ENCODE measurements at regions not wholly inside any gene's neighbourhood (a gene's known extent, or its start where the extent isn't known, plus 50 kb on each side); places are given as distances from the start of the nearest gene placed in this dataset.
"Not testable (repeated sequence)": the region's sequence is repeated elsewhere in the genome, so short reads cannot be mapped to it uniquely, and the experiment has no call there.

DNA sequence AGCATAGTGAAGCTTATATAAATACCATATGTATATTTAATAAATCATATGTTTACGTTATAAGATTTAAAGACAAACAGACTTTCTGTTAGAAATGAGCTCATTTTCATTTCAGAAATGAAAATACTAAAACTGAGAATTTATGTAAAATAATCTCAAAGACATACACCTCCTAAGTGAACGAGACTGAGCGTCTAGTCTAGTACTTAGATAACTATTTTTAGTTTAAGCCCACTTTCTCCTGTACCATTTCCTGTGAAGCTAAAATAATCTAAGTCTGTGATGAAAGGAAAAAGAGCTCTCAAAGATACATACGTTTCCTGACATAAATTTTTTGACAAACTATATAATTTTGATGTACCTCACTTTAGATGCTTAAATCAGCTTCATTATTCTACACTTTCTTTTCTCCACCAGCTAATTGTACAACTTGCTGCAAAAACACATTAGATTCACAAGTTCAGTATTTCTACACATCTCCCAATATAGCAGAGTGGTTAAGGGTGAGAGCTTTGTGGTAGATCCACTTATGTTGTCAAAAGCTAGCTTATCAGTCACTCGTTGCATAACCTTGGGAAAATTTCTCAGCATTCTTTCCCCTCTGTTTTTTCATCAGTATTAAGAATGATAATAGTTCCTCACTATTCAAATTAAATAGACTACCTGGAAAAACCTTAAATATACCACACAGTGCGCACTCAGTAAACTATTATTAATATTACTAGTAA lies 703.0 kb downstream of the PLOD2 start:
- H3K27ac ChIP-seq, result no peak overlapping the region
- no peaks in the 10 kb centered on the region for H3K9me3 ChIP-seq
- no peaks in the 10 kb centered on the region for H3K27me3 ChIP-seq
- no peak overlapping the region for H3K4me3 ChIP-seq
- no peaks in the 10 kb centered on the region for H3K4me1 ChIP-seq
- no peak for TF ChIP-seq EP300 (IDR thresholded peaks at IDR 0.05)
- TF ChIP-seq, protein P1, sequence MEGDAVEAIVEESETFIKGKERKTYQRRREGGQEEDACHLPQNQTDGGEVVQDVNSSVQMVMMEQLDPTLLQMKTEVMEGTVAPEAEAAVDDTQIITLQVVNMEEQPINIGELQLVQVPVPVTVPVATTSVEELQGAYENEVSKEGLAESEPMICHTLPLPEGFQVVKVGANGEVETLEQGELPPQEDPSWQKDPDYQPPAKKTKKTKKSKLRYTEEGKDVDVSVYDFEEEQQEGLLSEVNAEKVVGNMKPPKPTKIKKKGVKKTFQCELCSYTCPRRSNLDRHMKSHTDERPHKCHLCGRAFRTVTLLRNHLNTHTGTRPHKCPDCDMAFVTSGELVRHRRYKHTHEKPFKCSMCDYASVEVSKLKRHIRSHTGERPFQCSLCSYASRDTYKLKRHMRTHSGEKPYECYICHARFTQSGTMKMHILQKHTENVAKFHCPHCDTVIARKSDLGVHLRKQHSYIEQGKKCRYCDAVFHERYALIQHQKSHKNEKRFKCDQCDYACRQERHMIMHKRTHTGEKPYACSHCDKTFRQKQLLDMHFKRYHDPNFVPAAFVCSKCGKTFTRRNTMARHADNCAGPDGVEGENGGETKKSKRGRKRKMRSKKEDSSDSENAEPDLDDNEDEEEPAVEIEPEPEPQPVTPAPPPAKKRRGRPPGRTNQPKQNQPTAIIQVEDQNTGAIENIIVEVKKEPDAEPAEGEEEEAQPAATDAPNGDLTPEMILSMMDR (IDR thresholded peaks at IDR 0.05), result no peak
- TF ChIP-seq POLR2A (IDR thresholded peaks at IDR 0.05), result no peak
- no peaks in the 10 kb centered on the region for H3K36me3 ChIP-seq
- no peak for DNase-seq (ENCODE audit: low spot score in 2 of 2)
- WGBS, 2 donors, result 70 to 79% methylated on average over 6 of the region's 6 CpGs

DNA sequence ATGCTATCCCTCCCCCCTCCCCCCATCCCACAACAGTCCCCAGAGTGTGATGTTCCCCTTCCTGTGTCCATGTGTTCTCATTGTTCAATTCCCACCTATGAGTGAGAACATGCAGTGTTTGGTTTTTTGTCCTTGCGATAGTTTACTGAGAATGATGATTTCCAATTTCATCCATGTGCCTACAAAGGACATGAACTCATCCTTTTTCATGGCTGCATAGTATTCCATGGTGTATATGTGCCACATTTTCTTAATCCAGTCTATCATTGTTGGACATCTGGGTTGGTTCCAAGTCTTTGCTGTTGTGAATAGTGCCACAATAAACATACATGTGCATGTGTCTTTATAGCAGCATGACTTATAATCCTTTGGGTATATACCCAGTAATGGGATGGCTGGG lies 701.3 kb downstream of the PLOD2 start:
- not testable (repeated sequence) for H3K9me3 ChIP-seq; DNase-seq (ENCODE audit: low spot score in 2 of 2)

DNA sequence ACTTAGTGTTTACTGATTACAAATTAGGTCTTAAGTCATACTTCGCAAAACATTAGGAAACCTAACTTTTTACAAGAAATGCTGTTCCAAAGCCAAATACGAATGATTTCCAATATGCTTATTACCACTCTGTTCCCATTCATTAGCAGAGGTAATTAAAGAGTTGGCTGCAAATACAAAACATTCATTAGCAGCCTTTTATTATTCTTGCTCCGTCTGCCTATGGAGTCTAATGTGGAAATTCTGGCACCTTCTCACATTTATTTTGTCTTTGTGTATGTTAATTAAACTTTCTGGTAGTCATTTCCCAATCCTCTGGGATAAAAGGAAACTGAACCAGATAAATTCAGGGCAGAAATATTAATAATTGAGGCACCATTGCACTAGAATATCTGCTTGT lies 689.0 kb downstream of the PLOD2 start:
- Histone ChIP-seq H3K27me3 (no peaks in the 10 kb centered on the region), H3K27ac (no peak overlapping the region), H3K4me1 (no peaks in the 10 kb centered on the region), H3K4me3 (no peak overlapping the region), H3K36me3 (no peaks in the 10 kb centered on the region), H3K9me3 (no peaks in the 10 kb centered on the region)
- DNase-seq (ENCODE audit: low spot score in 2 of 2), result no peak
- 73 to 79% methylated on average over 3 of the region's 3 CpGs for WGBS, 2 donors
- TF ChIP-seq, protein P1 (IDR thresholded peaks at IDR 0.05), result no peak
- TF ChIP-seq EP300 (IDR thresholded peaks at IDR 0.05) (no peak), POLR2A (IDR thresholded peaks at IDR 0.05) (no peak)

More for the DNA sequence above, 701.3 kb downstream of the PLOD2 start:
- 92 to 100% methylated on average over 1 of the region's 1 CpG for WGBS, 2 donors
- not testable (repeated sequence) for H3K27ac ChIP-seq, H3K27me3 ChIP-seq, H3K4me1 ChIP-seq, H3K4me3 ChIP-seq, H3K36me3 ChIP-seq

- not testable (repeated sequence) for H3K27ac ChIP-seq; H3K36me3 ChIP-seq; H3K9me3 ChIP-seq; H3K4me3 ChIP-seq; DNase-seq (ENCODE audit: low spot score in 2 of 2); H3K27me3 ChIP-seq; H3K4me1 ChIP-seq
- WGBS, 2 donors, result 93 to 97% methylated on average over 7 to 10 of the region's 25 CpGs
Observed at GRCh38 chr3:145482735-145483134, 678.2 kb downstream of the PLOD2 start.

DNA sequence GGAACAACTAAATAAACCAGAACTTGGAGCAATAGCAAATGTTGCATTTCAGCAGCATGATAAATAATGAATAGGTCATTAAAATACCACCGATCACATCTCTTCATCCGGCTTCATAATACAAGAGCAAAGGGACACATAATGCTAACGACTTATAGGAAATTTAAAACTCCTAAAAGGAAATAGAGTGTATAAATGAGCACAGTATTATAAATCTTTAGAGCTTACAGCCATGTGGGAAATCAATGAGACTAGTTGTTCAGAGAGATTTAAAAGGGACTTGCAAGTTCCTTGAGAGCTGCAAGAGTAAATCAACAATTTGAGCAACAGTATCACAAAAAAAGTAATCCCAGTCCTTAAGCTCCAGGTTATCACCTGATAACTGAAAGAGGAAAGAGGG lies 677.0 kb downstream of the PLOD2 start:
- H3K36me3 ChIP-seq, result no peaks in the 10 kb centered on the region
- 29 to 32% methylated on average over 3 of the region's 3 CpGs for WGBS, 2 donors
- no peaks in the 10 kb centered on the region for H3K9me3 ChIP-seq
- no peaks in the 10 kb centered on the region for H3K27me3 ChIP-seq
- no peak overlapping the region for H3K4me3 ChIP-seq
- no peak for TF ChIP-seq POLR2A (IDR thresholded peaks at IDR 0.05)
- DNase-seq (ENCODE audit: low spot score in 2 of 2), result no peak
- H3K27ac ChIP-seq, result no peak overlapping the region
- H3K4me1 ChIP-seq, result no peaks in the 10 kb centered on the region

- Histone ChIP-seq H3K36me3 (no peaks in the 10 kb centered on the region), H3K4me1 (no peaks in the 10 kb centered on the region), H3K27me3 (no peaks in the 10 kb centered on the region), H3K27ac (no peak overlapping the region), H3K4me3 (no peak overlapping the region), H3K9me3 (no peaks in the 10 kb centered on the region)
- DNase-seq (ENCODE audit: low spot score in 2 of 2), result no peak
- TF ChIP-seq EP300 (IDR thresholded peaks at IDR 0.05) (no peak), POLR2A (IDR thresholded peaks at IDR 0.05) (no peak)
- TF ChIP-seq, protein P1 (IDR thresholded peaks at IDR 0.05), result no peak
Observed at GRCh38 chr3:145489011-145489410, 672.0 kb downstream of the PLOD2 start.

Measured in tibial nerve (tissue), 4 donors.